Posterior vena cava (tissue), 2 donors: ENCODE measurements at regions not wholly inside any gene's neighbourhood (a gene's known extent, or its start where the extent isn't known, plus 50 kb on each side); places are given as distances from the start of the nearest gene placed in this dataset.

Experiments used
- DNase-seq: peaks from one replicate; pipeline ENCODE4 v3.0.0-alpha.2; 2020; ENCODE audit warnings: low spot score
- intact Hi-C, 2 donors: fragments of 100-400 bp; cut with DNase I; formaldehyde crosslinking; loops; one replicate each; pipeline versions ENCODE4 v1.14.1 to v1.14.2; 2022 to 2023
- donor health status: DM: yes; HTN: yes; CAD: no.
- donor health status: DM: yes; HTN: yes; CAD: no.

GRCh38 chr18:60162388-60162787, 210.2 kb downstream of the MC4R start:
- DNase-seq, result no peak
- intact Hi-C loops, result no loop called here

GRCh38 chr18:60157810-60158209, 214.8 kb downstream of the MC4R start:
- intact Hi-C loops, result no loop called here
- DNase-seq, result no peak

- intact Hi-C loops, result no loop called here
These were observed 219.2 kb downstream of the MC4R start for GRCh38 chr18:60153376-60153775.

GRCh38 chr18:60149316-60149715, 223.3 kb downstream of the MC4R start:
- DNase-seq, result no peak
- intact Hi-C loops, result no loop called here

More at GRCh38 chr18:60153376-60153775, 219.2 kb downstream of the MC4R start:
- no peak for DNase-seq

- no peak for DNase-seq
- intact Hi-C loops, result no loop called here
These were observed 225.3 kb downstream of the MC4R start for GRCh38 chr18:60147323-60147722.

- intact Hi-C loops, result no loop called here
- no peak for DNase-seq
These were observed 226.2 kb downstream of the MC4R start for GRCh38 chr18:60146220-60146960.

- no peak for DNase-seq
- intact Hi-C loops, result no loop called here
These were observed 226.8 kb downstream of the MC4R start for GRCh38 chr18:60145776-60146175.

- intact Hi-C loops, result no loop called here
- DNase-seq, result no peak
These were observed 235.0 kb downstream of the PMAIP1 start for GRCh38 chr18:60134806-60135205.

- DNase-seq, result no peak
- intact Hi-C loops, result no loop called here
These were observed 230.5 kb downstream of the PMAIP1 start for GRCh38 chr18:60130284-60130683.

DNA sequence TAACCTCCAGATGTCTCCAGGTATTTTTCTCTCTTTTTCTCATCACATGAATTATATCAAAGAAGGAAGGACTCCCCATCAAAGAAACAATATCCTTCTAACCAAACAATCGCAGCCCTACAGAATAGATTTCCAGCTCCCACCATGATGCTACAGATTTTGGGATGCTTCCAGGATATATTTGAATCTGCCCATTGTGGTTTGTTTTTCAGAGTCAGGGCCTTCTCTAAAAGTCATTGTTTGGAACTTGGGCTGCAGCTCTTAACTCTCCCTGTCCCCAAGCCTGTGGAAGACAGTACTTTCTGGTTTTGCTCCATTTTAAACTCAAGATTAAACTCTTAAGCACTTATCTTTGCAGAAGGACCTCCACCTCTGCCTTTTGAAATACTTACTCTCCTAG, 223.2 kb downstream of the PMAIP1 start:
- intact Hi-C loops, result no loop called here
- no peak for DNase-seq

- intact Hi-C loops, result no loop called here
- no peak for DNase-seq
These were observed 222.5 kb downstream of the PMAIP1 start for GRCh38 chr18:60122339-60122738.

- DNase-seq, result no peak
- intact Hi-C loops, result no loop called here
These were observed 220.5 kb downstream of the PMAIP1 start for GRCh38 chr18:60120231-60120750.

DNA sequence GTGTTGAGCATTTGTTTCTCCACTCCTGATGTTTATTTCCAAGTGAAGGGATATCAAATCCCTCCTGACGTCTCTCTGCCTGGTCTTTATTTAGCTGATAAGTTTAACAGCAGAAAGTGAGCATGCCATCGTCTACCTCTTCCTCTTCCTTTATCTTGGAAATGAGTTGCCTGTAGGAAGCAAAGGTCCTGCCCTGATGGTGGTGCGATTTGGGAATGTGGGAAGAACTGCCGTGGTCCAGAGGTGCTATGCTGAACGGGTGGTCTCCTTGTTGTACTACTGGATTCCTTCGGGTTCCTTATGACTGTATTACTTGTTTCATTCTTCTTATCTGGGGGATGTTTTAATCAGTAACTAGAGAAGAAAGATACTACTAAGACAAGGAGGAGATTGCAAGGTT, 217.5 kb downstream of the PMAIP1 start:
- intact Hi-C loops, result no loop called here
- no peak for DNase-seq

DNA sequence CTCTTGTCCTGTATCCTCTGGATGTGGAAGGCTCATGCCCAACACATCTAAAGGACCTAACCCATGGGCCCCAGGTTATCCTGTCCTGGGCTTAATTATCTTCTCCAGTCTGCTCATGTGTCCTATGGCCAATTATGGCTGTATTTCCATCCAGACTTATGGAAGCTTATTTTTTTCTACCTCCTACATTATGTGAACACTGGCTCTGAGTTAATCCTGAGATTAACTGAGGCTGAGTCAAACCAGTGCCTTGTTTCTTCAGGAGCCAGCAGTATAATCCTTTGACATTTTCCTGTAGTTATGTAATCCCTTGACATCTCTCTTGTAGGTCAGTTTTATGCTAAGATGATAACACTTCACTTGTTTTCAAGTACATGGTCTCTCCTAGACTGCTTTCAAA, 213.6 kb downstream of the PMAIP1 start:
- intact Hi-C loops, result no loop called here
- DNase-seq, result no peak

DNA sequence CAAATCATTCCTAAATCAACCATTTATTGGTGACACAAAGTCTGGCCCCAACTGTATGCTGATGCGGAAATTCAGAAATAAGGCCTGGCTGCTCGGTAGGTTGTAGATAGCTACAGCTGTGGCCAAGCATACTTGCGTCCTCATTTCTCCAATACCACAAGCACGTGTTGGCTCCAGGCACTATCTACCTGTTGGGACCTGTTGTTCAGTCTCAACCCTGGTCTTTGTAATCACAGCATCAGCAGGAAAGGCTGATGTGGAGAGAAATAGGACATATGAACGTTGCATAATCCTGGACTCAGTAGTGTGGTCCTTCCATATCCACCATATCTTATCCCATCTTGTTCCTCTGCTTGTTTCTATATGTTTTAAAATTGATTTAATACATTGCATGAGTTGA, 212.6 kb downstream of the PMAIP1 start:
- intact Hi-C loops, result no loop called here

GRCh38 chr18:60111525-60111924, 211.7 kb downstream of the PMAIP1 start:
- intact Hi-C loops, result no loop called here

More for the DNA sequence above, 212.6 kb downstream of the PMAIP1 start:
- DNase-seq, result no peak

DNA sequence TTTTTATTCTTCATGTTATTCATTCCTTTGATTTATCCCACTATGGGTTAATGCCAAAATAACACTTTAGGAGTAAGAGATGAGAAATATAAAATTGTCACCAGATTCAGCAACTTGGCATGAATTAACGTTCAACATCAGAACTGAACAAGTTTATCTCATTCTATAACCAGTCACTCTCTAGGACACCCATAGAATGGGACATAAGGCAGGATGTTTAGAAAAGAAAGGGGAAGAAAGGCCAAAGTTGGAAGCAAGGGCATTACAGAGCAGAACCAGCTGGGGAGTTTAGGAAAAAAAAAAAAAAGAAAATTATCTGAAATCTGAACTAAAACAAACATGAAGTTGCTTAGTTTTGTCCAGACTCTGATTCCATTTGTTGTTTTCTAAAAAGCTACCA, 211.0 kb downstream of the PMAIP1 start:
- no peak for DNase-seq
- intact Hi-C loops, result no loop called here

More at GRCh38 chr18:60111525-60111924, 211.7 kb downstream of the PMAIP1 start:
- DNase-seq, result no peak

DNA sequence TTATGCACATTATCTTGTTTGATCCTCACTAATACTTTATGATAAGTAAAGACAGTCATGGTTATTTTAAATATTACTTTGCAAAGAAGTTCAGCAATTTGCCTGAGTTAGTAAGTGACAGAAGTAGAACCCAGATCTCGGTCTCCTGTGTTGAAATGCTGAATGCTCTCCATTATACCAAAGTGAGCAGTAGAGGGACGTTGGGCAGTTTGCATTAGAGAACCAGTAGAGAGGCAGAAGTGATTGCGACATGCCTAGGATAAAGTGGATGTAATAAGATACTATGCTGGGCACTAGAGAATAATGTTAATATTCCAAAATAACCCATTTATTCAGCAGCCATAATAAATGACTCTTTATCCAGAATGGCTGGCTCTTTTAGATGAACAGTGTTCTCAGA, 201.0 kb downstream of the PMAIP1 start:
- intact Hi-C loops, result no loop called here
- no peak for DNase-seq

- intact Hi-C loops, result no loop called here
- DNase-seq, result no peak
These were observed 199.9 kb downstream of the PMAIP1 start for GRCh38 chr18:60099709-60100108.

DNA sequence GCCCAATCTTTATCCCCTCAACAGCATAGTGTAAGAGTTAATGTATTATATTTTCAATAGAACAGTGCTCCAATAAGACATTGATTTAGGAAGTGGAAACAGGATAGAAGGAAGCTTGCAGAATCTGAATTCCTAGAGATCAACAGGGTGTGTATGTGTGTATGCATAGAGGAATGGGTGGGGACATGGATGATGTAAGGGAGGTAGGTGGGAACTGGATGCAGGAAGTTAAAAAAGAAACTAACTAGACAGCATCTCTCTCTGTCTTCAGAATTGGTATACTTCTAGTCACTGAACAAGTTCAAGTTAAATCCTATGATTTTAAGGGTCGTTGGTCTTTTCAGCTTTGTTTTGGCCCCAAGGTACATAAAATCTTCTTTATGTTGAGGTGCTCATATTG, 196.6 kb downstream of the PMAIP1 start:
- no peak for DNase-seq
- intact Hi-C loops, result no loop called here

- intact Hi-C loops, result no loop called here
These were observed 192.3 kb downstream of the PMAIP1 start for GRCh38 chr18:60092073-60092472.

More at GRCh38 chr18:60092073-60092472, 192.3 kb downstream of the PMAIP1 start:
- DNase-seq, result no peak
